ENCODE measurements at regions not wholly inside any gene's neighbourhood (a gene's known extent, or its start where the extent isn't known, plus 50 kb on each side); places are given as distances from the start of the nearest gene placed in this dataset.

GRCh38 chr3:59660376-59660775, 610.6 kb upstream of the CFAP20DC start:
- DNase-seq (ENCODE audit: insufficient read length, low spot score), result no peak
- no peak for TF ChIP-seq CTCF (IDR thresholded peaks at IDR 0.05; ENCODE audit: insufficient read depth, missing control alignments)
- no peak for FAIRE-seq

DNA sequence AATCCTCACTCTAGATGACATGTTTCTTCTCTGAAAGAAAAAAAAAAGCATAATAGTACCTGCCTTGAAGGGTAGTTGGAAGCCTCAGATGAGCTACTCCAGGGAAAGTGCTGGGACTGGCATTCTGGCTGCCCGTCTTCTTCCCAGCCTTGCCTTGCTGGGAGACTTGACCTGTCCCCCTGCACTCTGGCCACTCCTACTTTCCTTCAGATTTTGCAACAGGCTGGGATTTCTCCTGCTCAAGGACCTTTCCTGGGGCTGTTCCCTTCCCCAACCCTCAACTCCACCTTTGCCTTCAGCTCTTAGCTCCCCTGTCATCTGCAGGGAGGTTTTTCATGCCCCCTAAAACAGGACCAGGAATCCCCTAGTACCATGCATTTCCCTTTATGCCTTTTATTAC, 609.9 kb upstream of the CFAP20DC start:
- no peak for FAIRE-seq
- no peak for TF ChIP-seq CTCF (IDR thresholded peaks at IDR 0.05; ENCODE audit: insufficient read depth, missing control alignments)

GRCh38 chr3:59658866-59659265, 609.0 kb upstream of the CFAP20DC start:
- FAIRE-seq (no peak), DNase-seq (ENCODE audit: insufficient read length, low spot score) (no peak)
- TF ChIP-seq CTCF (IDR thresholded peaks at IDR 0.05; ENCODE audit: insufficient read depth, missing control alignments), result no peak

More for the DNA sequence above, 609.9 kb upstream of the CFAP20DC start:
- no peak for DNase-seq (ENCODE audit: insufficient read length, low spot score)

DNA sequence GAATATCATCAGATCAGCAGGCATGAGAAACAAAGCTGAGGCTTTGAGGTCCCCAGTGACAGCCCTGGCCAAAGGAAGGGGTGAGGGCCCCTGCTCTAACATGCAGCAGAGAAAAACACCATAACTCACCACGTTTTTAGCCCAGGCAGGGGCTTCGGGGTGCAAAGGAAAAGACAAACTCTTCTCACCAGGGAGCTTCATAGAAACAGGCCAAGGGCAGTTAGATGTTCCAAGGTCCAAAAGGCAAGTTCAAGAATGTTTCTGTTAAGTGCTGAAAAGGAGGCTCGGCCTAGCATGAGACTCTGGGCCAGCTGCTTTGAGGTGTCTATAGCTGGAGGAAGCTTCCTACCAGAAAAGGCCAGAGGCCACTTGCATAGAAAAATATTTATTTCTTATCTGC, 608.4 kb upstream of the CFAP20DC start:
- FAIRE-seq, result no peak
- TF ChIP-seq CTCF (IDR thresholded peaks at IDR 0.05; ENCODE audit: insufficient read depth, missing control alignments), result no peak

GRCh38 chr3:59655418-59656015, 605.7 kb upstream of the CFAP20DC start:
- no peak for TF ChIP-seq CTCF (IDR thresholded peaks at IDR 0.05; ENCODE audit: insufficient read depth, missing control alignments)
- FAIRE-seq (no peak), DNase-seq (ENCODE audit: insufficient read length, low spot score) (no peak)

More for the DNA sequence above, 608.4 kb upstream of the CFAP20DC start:
- no peak for DNase-seq (ENCODE audit: insufficient read length, low spot score)

DNA sequence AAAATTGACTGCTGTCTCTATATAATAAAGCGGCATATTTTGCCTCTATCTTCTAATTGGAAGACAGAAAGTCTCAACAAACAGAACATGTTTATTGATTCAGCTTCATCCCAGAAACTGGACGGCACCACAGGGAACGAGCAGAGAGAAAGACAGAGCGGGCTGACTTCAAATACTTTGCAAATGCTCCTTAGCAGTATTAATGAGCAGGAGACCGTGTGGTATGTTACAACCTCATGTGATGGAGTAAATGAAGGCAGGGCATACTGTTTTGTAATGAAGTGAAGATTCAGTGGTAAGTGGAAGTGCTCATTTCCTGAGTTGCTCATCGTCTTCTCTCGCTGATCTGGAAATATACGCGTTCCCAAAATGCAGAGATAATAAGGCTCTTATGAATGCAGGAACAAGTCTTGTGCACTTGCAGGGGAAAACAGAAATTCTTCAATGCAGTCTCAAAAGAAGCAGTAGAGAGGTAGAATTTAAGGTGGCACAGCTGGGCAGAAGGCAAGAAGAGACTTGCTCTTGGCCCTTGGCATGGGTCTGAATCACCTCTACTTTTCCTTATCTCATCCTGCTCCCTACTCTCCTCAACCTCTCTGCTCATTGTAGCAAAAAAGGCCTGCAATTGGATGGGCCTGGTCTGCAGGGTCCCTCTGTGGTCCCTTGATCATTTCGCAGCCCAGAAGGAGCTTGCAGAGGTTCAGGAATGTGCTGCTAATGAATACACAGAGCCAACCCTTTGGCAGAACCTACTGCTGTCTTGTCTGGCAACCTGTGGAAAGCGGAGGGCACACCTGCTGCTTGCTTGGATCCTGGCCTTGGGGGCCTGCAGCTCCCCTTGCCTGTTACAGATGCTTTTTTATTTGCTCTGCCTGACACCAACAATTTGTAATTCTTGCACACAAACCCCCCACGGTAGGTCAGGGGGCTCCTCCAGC, 604.9 kb upstream of the CFAP20DC start:
- TF ChIP-seq CTCF (IDR thresholded peaks at IDR 0.05; ENCODE audit: insufficient read depth, missing control alignments), result no peak
- DNase-seq (ENCODE audit: insufficient read length, low spot score) (no peak), FAIRE-seq (no peak)

DNA sequence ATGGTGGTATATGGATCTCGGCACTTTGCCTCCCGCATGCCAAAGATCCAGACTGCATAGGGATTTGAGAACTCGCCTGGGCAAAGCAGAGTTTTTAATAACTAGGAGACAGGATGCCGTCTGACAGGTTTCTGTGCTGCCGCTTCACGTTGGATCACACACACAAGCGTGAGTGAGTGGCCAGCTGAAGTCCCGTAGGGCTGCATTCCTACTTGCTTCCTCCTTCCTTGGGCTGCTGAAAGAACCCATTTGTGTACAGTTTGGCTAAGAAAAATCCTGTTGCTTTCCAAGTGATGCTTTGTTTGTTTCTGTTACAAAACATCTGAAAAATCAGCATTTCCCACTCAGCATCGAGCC, 604.3 kb upstream of the CFAP20DC start:
- DNase-seq (ENCODE audit: insufficient read length, low spot score), result no peak
- no peak for FAIRE-seq
- no peak for TF ChIP-seq CTCF (IDR thresholded peaks at IDR 0.05; ENCODE audit: insufficient read depth, missing control alignments)

Data from D721Med (cell line).